ENCODE measurements at regions not wholly inside any gene's neighbourhood (a gene's known extent, or its start where the extent isn't known, plus 50 kb on each side); places are given as distances from the start of the nearest gene placed in this dataset.

- Histone ChIP-seq H3K4me3 (ENCODE audit: control extremely low read depth in 1 of 5, extremely low read depth in 1 of 5, insufficient read depth in 1 of 5, low read depth in 2 of 5, low read length in 4 of 5) (no peak overlapping the region), H3K79me2 (ENCODE audit: control insufficient read depth, insufficient read depth, low read length) (no peaks in the 10 kb centered on the region), H3K4me1 (ENCODE audit: control insufficient read depth in 2 of 2, insufficient read depth in 2 of 2, low read length in 2 of 2) (no peaks in the 10 kb centered on the region), H3K27me3 (replicated peaks in 1 of 4; ENCODE audit: control extremely low read depth in 1 of 4, control insufficient read depth in 3 of 4, insufficient read depth in 4 of 4, low read length in 3 of 4) (peaks cover 0 to 4% (median 0%) of the 10 kb centered on the region in 4 experiments), H4K20me1 (ENCODE audit: control insufficient read depth, insufficient read depth, low read length, poor library complexity, severe bottlenecking) (no peaks in the 10 kb centered on the region), H2AFZ (ENCODE audit: insufficient read depth, low read depth, low read length, poor library complexity, severe bottlenecking) (no peak overlapping the region), H3K36me3 (replicated peaks in 1 of 2; ENCODE audit: control extremely low read depth in 1 of 2, control insufficient read depth in 1 of 2, extremely low read depth in 1 of 2, insufficient read depth in 2 of 2, low read length in 1 of 2) (no peaks in the 10 kb centered on the region), H3K4me2 (replicated peaks; ENCODE audit: low read depth, low read length, poor library complexity, severe bottlenecking) (no peak overlapping the region), H3K9me3 (ENCODE audit: control extremely low read depth in 1 of 3, control insufficient read depth in 2 of 3, insufficient read depth in 1 of 3, low read length in 2 of 3) (no peaks in the 10 kb centered on the region), H3K27ac (ENCODE audit: low read length in 2 of 2) (no peak overlapping the region), H3K9ac (ENCODE audit: low read length) (no peak overlapping the region)
- Mint-ChIP-seq H3K27me3 (peaks cover 10% of the 10 kb centered on the region), H3K4me1 (no peaks in the 10 kb centered on the region), H3K27ac (no peak overlapping the region), H3K4me3 (no peak overlapping the region), H3K9me3 (ENCODE audit: insufficient read depth) (no peaks in the 10 kb centered on the region)
- no peak for TF ChIP-seq CTCF (IDR thresholded peaks at IDR 0.05)
- TF ChIP-seq EZH2 (IDR thresholded peaks at IDR 0.05; ENCODE audit: borderline replicate concordance, insufficient read depth, low read depth, low read length, poor library complexity, severe bottlenecking), result no peak
- ChIA-PET CTCF (interaction anchor here (1.7 kb wide), 1 partner anchor 11 kb away, joined by 3 read pairs; no protein-coding TSS in a partner anchor), POLR2A (no interaction called here)
- intact Hi-C loops (cut with micrococcal nuclease), result no loop called here
- WGBS (ENCODE audit: insufficient coverage), result no CpG with 5 or more reads among the region's 3 CpGs
- DNase-seq, result no peak
- no peak for ATAC-seq (ENCODE audit: low read depth)
Measured at GRCh38 chr6:150510576-150510975, 89.1 kb upstream of the PLEKHG1 start.

DNA sequence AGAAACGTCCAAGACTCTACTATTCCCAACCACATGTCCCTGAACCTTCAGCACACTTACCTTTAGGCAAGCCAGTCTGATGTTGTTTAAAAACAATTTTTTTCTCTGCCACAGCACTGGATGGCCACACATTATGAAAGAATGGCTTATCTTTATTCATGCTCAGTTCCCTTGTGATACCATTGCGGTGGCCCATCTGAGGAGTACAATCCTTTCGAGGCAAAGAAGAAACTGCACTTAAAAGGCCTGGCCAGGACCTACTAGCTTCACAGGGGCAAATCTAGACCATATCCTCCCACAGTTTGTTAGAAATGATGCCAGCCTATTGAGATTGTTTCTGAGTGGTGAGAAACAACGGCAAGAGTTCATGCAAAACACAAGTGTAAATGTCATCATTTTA is 88.4 kb upstream of the PLEKHG1 start:
- DNase-seq (no peak), ATAC-seq (ENCODE audit: low read depth) (no peak)
- H3K4me2 ChIP-seq (replicated peaks; ENCODE audit: low read depth, low read length, poor library complexity, severe bottlenecking), result no peak overlapping the region
- H3K9ac ChIP-seq (ENCODE audit: low read length), result no peak overlapping the region
- CTCF ChIA-PET, result no interaction called here
- no peaks in the 10 kb centered on the region for H3K79me2 ChIP-seq (ENCODE audit: control insufficient read depth, insufficient read depth, low read length)
- H3K9me3 Mint-ChIP-seq (ENCODE audit: insufficient read depth), result no peaks in the 10 kb centered on the region
- H3K4me1 Mint-ChIP-seq, result no peaks in the 10 kb centered on the region
- no peaks in the 10 kb centered on the region for H3K4me1 ChIP-seq (ENCODE audit: control insufficient read depth in 2 of 2, insufficient read depth in 2 of 2, low read length in 2 of 2)
- H2AFZ ChIP-seq (ENCODE audit: insufficient read depth, low read depth, low read length, poor library complexity, severe bottlenecking), result no peak overlapping the region
- H4K20me1 ChIP-seq (ENCODE audit: control insufficient read depth, insufficient read depth, low read length, poor library complexity, severe bottlenecking), result no peaks in the 10 kb centered on the region
- TF ChIP-seq EZH2 (IDR thresholded peaks at IDR 0.05; ENCODE audit: borderline replicate concordance, insufficient read depth, low read depth, low read length, poor library complexity, severe bottlenecking) (no peak), CTCF (IDR thresholded peaks at IDR 0.05) (no peak)
- H3K4me3 ChIP-seq (ENCODE audit: control extremely low read depth in 1 of 5, extremely low read depth in 1 of 5, insufficient read depth in 1 of 5, low read depth in 2 of 5, low read length in 4 of 5), result no peak overlapping the region
- no peaks in the 10 kb centered on the region for H3K36me3 ChIP-seq (replicated peaks in 1 of 2; ENCODE audit: control extremely low read depth in 1 of 2, control insufficient read depth in 1 of 2, extremely low read depth in 1 of 2, insufficient read depth in 2 of 2, low read length in 1 of 2)
- H3K27me3 ChIP-seq (replicated peaks in 1 of 4; ENCODE audit: control extremely low read depth in 1 of 4, control insufficient read depth in 3 of 4, insufficient read depth in 4 of 4, low read length in 3 of 4), result peaks cover 0 to 4% (median 0%) of the 10 kb centered on the region in 4 experiments
- H3K9me3 ChIP-seq (ENCODE audit: control extremely low read depth in 1 of 3, control insufficient read depth in 2 of 3, insufficient read depth in 1 of 3, low read length in 2 of 3), result no peaks in the 10 kb centered on the region
- intact Hi-C loops (cut with micrococcal nuclease), result no loop called here
- no peak overlapping the region for H3K4me3 Mint-ChIP-seq
- peaks cover 8% of the 10 kb centered on the region for H3K27me3 Mint-ChIP-seq
- 100% methylated on average over 1 of the region's 4 CpGs for WGBS (ENCODE audit: insufficient coverage)
- no peak overlapping the region for H3K27ac ChIP-seq (ENCODE audit: low read length in 2 of 2)
- no peak overlapping the region for H3K27ac Mint-ChIP-seq
- POLR2A ChIA-PET, result no interaction called here

All from B cell (primary cell).